SK-N-SH treated with all-trans-retinoic acid at 6 μM for 48 hours (cell line): ENCODE measurements at regions not wholly inside any gene's neighbourhood (a gene's known extent, or its start where the extent isn't known, plus 50 kb on each side); places are given as distances from the start of the nearest gene placed in this dataset.
"Not testable (repeated sequence)": the region's sequence is repeated elsewhere in the genome, so short reads cannot be mapped to it uniquely, and the experiment has no call there.

Experiments used
- ATAC-seq: fragments of 200-7000 bp; cut with Tn5 transposase; 3 replicates; pipeline ENCODE4 v1.9.1; 2020; ENCODE audit warnings: mild to moderate bottlenecking, moderate library complexity
- ARNTL ChIP-seq: fragments of 450-650 bp; formaldehyde crosslinking; IDR thresholded peaks from 2 replicates; pipeline ENCODE4 v1.5.0; 2020; ENCODE audit warnings: low read depth, mild to moderate bottlenecking, moderate library complexity, borderline replicate concordance
- BACH2 ChIP-seq: fragments of 250-450 bp; sonication (Bioruptor Pico); IDR thresholded peaks from 2 replicates; pipeline ENCODE4 v1.9.0; 2021; ENCODE audit warnings: mild to moderate bottlenecking, borderline replicate concordance
- CSDC2 ChIP-seq: fragments of 250-450 bp; sonication (Bioruptor Pico); IDR thresholded peaks from 2 replicates; pipeline ENCODE4 v1.5.0; 2020; ENCODE audit warnings: mild to moderate bottlenecking, moderate library complexity
- CSRNP3 ChIP-seq: fragments of 250-450 bp; sonication (Bioruptor Pico); IDR thresholded peaks from 2 replicates; pipeline ENCODE4 v1.5.1; 2021; ENCODE audit warnings: mild to moderate bottlenecking, moderate library complexity
- ESRRG ChIP-seq: fragments of 250-450 bp; sonication (Bioruptor Pico); IDR thresholded peaks from 2 replicates; pipeline ENCODE4 v1.6.1; 2021; ENCODE audit warnings: mild to moderate bottlenecking
- GLIS3 ChIP-seq: fragments of 250-450 bp; sonication (Bioruptor Pico); IDR thresholded peaks from 2 replicates; pipeline ENCODE4 v1.5.0; 2020; ENCODE audit warnings: mild to moderate bottlenecking, moderate library complexity
- ISL1 ChIP-seq: fragments of 250-450 bp; sonication (Bioruptor Pico); IDR thresholded peaks from 2 replicates; pipeline ENCODE4 v2.1.2; 2022; ENCODE audit warnings: mild to moderate bottlenecking, moderate library complexity
- OSR1 ChIP-seq: fragments of 250-450 bp; sonication (Bioruptor Pico); IDR thresholded peaks from 2 replicates; pipeline ENCODE4 v1.8.0; 2022; ENCODE audit warnings: moderate library complexity, mild to moderate bottlenecking, inconsistent platforms
- PATZ1 ChIP-seq: fragments of 250-450 bp; sonication (Bioruptor Pico); IDR thresholded peaks from 2 replicates; pipeline ENCODE4 v1.8.0; 2020; ENCODE audit warnings: mild to moderate bottlenecking, moderate library complexity, borderline replicate concordance
- POU6F1 ChIP-seq: fragments of 250-450 bp; sonication (Bioruptor Pico); IDR thresholded peaks from 2 replicates; pipeline ENCODE4 v1.8.0; 2021; ENCODE audit warnings: low read depth, mild to moderate bottlenecking, moderate library complexity, borderline replicate concordance
- PPARA ChIP-seq: fragments of 250-450 bp; sonication (Bioruptor Pico); IDR thresholded peaks from 2 replicates; pipeline ENCODE4 v1.5.0; 2020; ENCODE audit warnings: mild to moderate bottlenecking, borderline replicate concordance
- RARB ChIP-seq: fragments of 250-450 bp; sonication (Bioruptor Pico); IDR thresholded peaks from 2 replicates; pipeline ENCODE4 v1.8.0; 2021; ENCODE audit warnings: mild to moderate bottlenecking, moderate library complexity
- SNAI2 ChIP-seq: fragments of 250-450 bp; sonication (Bioruptor Pico); IDR thresholded peaks from 2 replicates; pipeline ENCODE4 v1.5.0; 2020; ENCODE audit warnings: mild to moderate bottlenecking, moderate library complexity
- TCF4 ChIP-seq: fragments of 250-450 bp; sonication (Bioruptor Pico); IDR thresholded peaks from 2 replicates; pipeline ENCODE4 v1.8.0; 2021; ENCODE audit warnings: mild to moderate bottlenecking, moderate library complexity, borderline replicate concordance
- TOX ChIP-seq: fragments of 250-450 bp; sonication (Bioruptor Pico); IDR thresholded peaks from 2 replicates; pipeline ENCODE4 v1.8.0; 2021; ENCODE audit warnings: mild to moderate bottlenecking, moderate library complexity, borderline replicate concordance
- TSHZ2 ChIP-seq: fragments of 250-450 bp; sonication (Bioruptor Pico); IDR thresholded peaks from 2 replicates; pipeline ENCODE4 v1.5.0; 2020; ENCODE audit warnings: mild to moderate bottlenecking, moderate library complexity
- ZC3H10 ChIP-seq: fragments of 250-450 bp; sonication (Bioruptor Pico); IDR thresholded peaks from 2 replicates; pipeline ENCODE4 v1.5.1; 2021; ENCODE audit warnings: mild to moderate bottlenecking, moderate library complexity
- ZFP3 ChIP-seq: fragments of 250-450 bp; sonication (Bioruptor Pico); IDR thresholded peaks from 2 replicates; pipeline ENCODE4 v1.5.0; 2020; ENCODE audit warnings: mild to moderate bottlenecking, moderate library complexity
- ZFP30 ChIP-seq: fragments of 450-650 bp; formaldehyde crosslinking; IDR thresholded peaks from 2 replicates; pipeline ENCODE4 v1.5.0; 2022; ENCODE audit warnings: mild to moderate bottlenecking, moderate library complexity
- ZNF565 ChIP-seq: fragments of 450-650 bp; formaldehyde crosslinking; conservative IDR thresholded peaks from 2 replicates; pipeline ENCODE4 v1.5.0; 2020; ENCODE audit warnings: low read depth, mild to moderate bottlenecking, moderate library complexity
- ZNF70 ChIP-seq: fragments of 450-650 bp; formaldehyde crosslinking; IDR thresholded peaks from 2 replicates; pipeline ENCODE4 v1.5.0; 2020; ENCODE audit warnings: mild to moderate bottlenecking, moderate library complexity
- ZNF8 ChIP-seq: fragments of 450-650 bp; formaldehyde crosslinking; IDR thresholded peaks from 2 replicates; pipeline ENCODE4 v1.5.0; 2020; ENCODE audit warnings: mild to moderate bottlenecking, moderate library complexity
- TF ChIP-seq, protein P1 (sequence below): fragments of 250-450 bp; sonication (Bioruptor Pico); IDR thresholded peaks from 2 replicates; pipeline ENCODE4 v1.5.1; 2020; ENCODE audit warnings: low read depth, mild to moderate bottlenecking, moderate library complexity

- TF ChIP-seq ISL1 (CRISPR knock-in tag) = no peak
- TF ChIP-seq GLIS3 (CRISPR knock-in tag) = no peak
- TF ChIP-seq ZNF8 (CRISPR knock-in tag) = no peak
- no peak for TF ChIP-seq BACH2 (CRISPR knock-in tag)
- TF ChIP-seq ESRRG (CRISPR knock-in tag) = no peak
- no peak for TF ChIP-seq CSDC2
- TF ChIP-seq ARNTL (CRISPR knock-in tag) = no peak
- no peak for TF ChIP-seq POU6F1
- no peak for TF ChIP-seq ZNF565 (CRISPR knock-in tag)
- TF ChIP-seq, protein P1, sequence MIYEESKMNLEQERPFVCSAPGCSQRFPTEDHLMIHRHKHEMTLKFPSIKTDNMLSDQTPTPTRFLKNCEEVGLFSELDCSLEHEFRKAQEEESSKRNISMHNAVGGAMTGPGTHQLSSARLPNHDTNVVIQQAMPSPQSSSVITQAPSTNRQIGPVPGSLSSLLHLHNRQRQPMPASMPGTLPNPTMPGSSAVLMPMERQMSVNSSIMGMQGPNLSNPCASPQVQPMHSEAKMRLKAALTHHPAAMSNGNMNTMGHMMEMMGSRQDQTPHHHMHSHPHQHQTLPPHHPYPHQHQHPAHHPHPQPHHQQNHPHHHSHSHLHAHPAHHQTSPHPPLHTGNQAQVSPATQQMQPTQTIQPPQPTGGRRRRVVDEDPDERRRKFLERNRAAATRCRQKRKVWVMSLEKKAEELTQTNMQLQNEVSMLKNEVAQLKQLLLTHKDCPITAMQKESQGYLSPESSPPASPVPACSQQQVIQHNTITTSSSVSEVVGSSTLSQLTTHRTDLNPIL (CRISPR knock-in tag) = no peak
- TF ChIP-seq OSR1 (CRISPR knock-in tag) = no peak
- TF ChIP-seq PPARA = no peak
- no peak for TF ChIP-seq PATZ1
- TF ChIP-seq ZC3H10 (CRISPR knock-in tag) = no peak
- TF ChIP-seq, all 23 proteins: peak for 0
- ATAC-seq = no peak
Measured at GRCh38 chr10:33481184-33481583, 146.7 kb upstream of the NRP1 start.

DNA sequence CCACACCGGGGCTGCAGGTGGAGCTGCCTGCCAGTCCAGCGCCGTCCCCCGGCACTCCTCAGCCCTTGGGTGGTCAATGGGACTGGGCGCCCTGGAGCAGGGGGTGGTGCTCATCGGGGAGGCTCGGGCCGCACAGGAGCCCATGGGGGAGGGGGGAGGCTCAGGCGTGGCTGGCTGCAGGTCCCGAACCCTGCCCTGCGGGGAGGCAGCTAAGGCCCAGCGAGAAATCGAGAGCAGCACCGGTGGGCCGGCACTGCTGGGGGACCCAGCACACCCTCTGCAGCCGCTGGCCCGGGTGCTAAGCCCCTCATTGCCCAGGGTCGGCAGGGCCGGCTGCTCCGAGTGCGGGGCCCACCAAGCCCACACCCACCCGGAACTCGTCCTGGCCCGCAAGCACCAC is 145.9 kb upstream of the NRP1 start:
- ATAC-seq = not testable (repeated sequence)

- TF ChIP-seq, protein P1 (CRISPR knock-in tag) = no peak
- no peak for TF ChIP-seq ZC3H10 (CRISPR knock-in tag)
- ATAC-seq = no peak
Measured at GRCh38 chr10:33478675-33479125, 144.2 kb upstream of the NRP1 start.

- no peak for ATAC-seq
- TF ChIP-seq, protein P1 (CRISPR knock-in tag) = no peak
- TF ChIP-seq ARNTL (CRISPR knock-in tag) = no peak
- TF ChIP-seq ZFP3 = no peak
- no peak for TF ChIP-seq TOX (CRISPR knock-in tag)
- TF ChIP-seq CSRNP3 (CRISPR knock-in tag) = no peak
- no peak for TF ChIP-seq CSDC2
- no peak for TF ChIP-seq ZNF565 (CRISPR knock-in tag)
- TF ChIP-seq GLIS3 (CRISPR knock-in tag) = no peak
- no peak for TF ChIP-seq ZNF70
- no peak for TF ChIP-seq OSR1 (CRISPR knock-in tag)
- TF ChIP-seq SNAI2 = no peak
- TF ChIP-seq BACH2 (CRISPR knock-in tag) = no peak
- no peak for TF ChIP-seq TCF4 (CRISPR knock-in tag)
- TF ChIP-seq TSHZ2 = no peak
- no peak for TF ChIP-seq RARB (CRISPR knock-in tag)
- TF ChIP-seq ZFP30 = no peak
- no peak for TF ChIP-seq PATZ1
Measured at GRCh38 chr10:33478089-33478674, 143.7 kb upstream of the NRP1 start.
